Erythroblast (primary cell): ENCODE measurements at regions not wholly inside any gene's neighbourhood (a gene's known extent, or its start where the extent isn't known, plus 50 kb on each side); places are given as distances from the start of the nearest gene placed in this dataset.

Source experiments
- GATA1 ChIP-seq: IDR thresholded peaks from 2 replicates; pipeline ENCODE4 v1.6.1; 2011; ENCODE audit warnings: low read depth, mild to moderate bottlenecking, control low read depth, low read length, moderate library complexity
- POLR2A ChIP-seq: IDR thresholded peaks from 2 replicates; pipeline ENCODE4 v1.6.1; 2011; ENCODE audit warnings: mild to moderate bottlenecking, low read length

DNA sequence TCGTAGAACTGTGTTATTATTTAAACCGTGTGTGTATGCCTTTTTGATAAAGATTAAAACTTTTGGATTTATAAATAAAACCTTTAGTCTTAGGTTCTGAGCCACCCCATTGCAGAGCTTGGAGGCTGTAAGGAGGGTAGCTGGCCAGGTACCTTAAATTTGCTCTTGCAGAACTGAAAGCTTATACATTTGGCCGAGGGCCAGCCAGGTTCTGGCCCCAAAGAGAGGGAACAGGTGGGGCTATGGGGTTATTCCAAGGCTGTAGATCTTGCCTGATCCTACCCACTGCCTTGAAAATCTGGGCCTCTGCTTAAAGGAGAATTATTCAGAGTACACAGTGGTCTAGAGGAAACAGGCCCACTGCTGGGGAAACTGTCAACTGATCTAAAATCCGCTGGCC, 59.6 kb downstream of the CAMK2N1 start:
- TF ChIP-seq POLR2A (no peak), GATA1 (no peak)
